K562 (cell line): ENCODE measurements at regions not wholly inside any gene's neighbourhood (a gene's known extent, or its start where the extent isn't known, plus 50 kb on each side); places are given as distances from the start of the nearest gene placed in this dataset.

Source experiments
- ATAC-seq: fragments of 200-7000 bp; cut with Tn5 transposase; 3 replicates; pipeline ENCODE4 v1.9.1; 2020; ENCODE audit warnings: moderate library complexity
- BruUV-seq: library from RNA; stranded (reverse); fragments of 400-500 nt; replicated peaks from 2 replicates; lab custom pipeline; 2021; lab: Mats Ljungman, UMichigan
- CTCF ChIA-PET: fragments of 300-600 bp; formaldehyde crosslinking; extraction: SDS; loops from one replicate; lab custom pipeline; 2021; ENCODE audit warnings: low intra/inter-chr PET ratio; lab: Yijun Ruan, JAX
- POLR2A ChIA-PET: fragments of 300-600, 350-650 bp; sonication (Branson Sonifier 250); formaldehyde crosslinking; extraction: SDS; loops from one replicate; lab custom pipeline; 2021; ENCODE audit warnings: antibody characterized with exemption, inconsistent platforms; lab: Yijun Ruan, JAX
- DNase-seq, 4 experiments: peaks; one replicate each; pipeline versions ENCODE4 v3.0.0 to v3.0.0-alpha.2; 2011 to 2018; ENCODE audit warnings: low spot score in 3 of 4, mixed read lengths in 3 of 4; ENCODE audit errors: extremely low read depth in 1 of 4
- FAIRE-seq: peaks from 2 replicates; lab custom pipeline; 2011; peaks lifted over from hg19 to GRCh38; lab: Jason Lieb, UNC
- H2AFZ ChIP-seq: 2 replicates; pipeline ENCODE4 v1.6.0; 2011; ENCODE audit warnings: low read depth, low read length, control low read depth, inconsistent platforms
- H3K27ac ChIP-seq: fragments of 200-600 bp; 3 replicates; pipeline ENCODE4 v1.8.0; 2011; ENCODE audit warnings: low read depth, mild to moderate bottlenecking, control low read depth, inconsistent platforms, low read length, moderate library complexity, mixed read lengths; ENCODE audit errors: extremely low read depth
- H3K27me3 ChIP-seq, 2 experiments: fragments of 300-600 bp in 1 of 2; 2 replicates in 1 of 2; 3 replicates in 1 of 2; pipeline versions ENCODE4 v1.6.0 to v1.8.0; 2011; ENCODE audit warnings: inconsistent platforms in 2 of 2, low read length in 2 of 2, mild to moderate bottlenecking in 1 of 2, mixed read lengths in 1 of 2, moderate library complexity in 1 of 2; ENCODE audit not compliant: control insufficient read depth in 2 of 2, insufficient read depth in 2 of 2
- H3K36me3 ChIP-seq: fragments of 300-600 bp; 3 replicates; pipeline ENCODE4 v1.8.0; 2011; ENCODE audit warnings: mild to moderate bottlenecking, low read length, inconsistent platforms; ENCODE audit not compliant: control insufficient read depth, insufficient read depth
- H3K4me1 ChIP-seq, 2 experiments: fragments of 200-600 bp in 1 of 2; replicated peaks in 1 of 2; 2 replicates in 1 of 2; 3 replicates in 1 of 2; pipeline versions ENCODE4 v1.5.1 to v1.8.0; 2011; ENCODE audit warnings: inconsistent platforms in 2 of 2, low read length in 2 of 2, mild to moderate bottlenecking in 1 of 2, mixed read lengths in 1 of 2, moderate library complexity in 1 of 2; ENCODE audit not compliant: control insufficient read depth in 2 of 2, insufficient read depth in 2 of 2
- H3K4me2 ChIP-seq: 2 replicates; pipeline ENCODE4 v1.6.1; 2011; ENCODE audit warnings: low read length, control low read depth, inconsistent platforms, mixed read lengths; ENCODE audit not compliant: insufficient read depth
- H3K4me3 ChIP-seq: fragments of 200-600 bp; sonication (generic), shearing (Covaris generic); 2 replicates; pipeline ENCODE4 v1.5.1; 2016; ENCODE audit warnings: control low read depth, inconsistent platforms
- H3K79me2 ChIP-seq: fragments of 200-600 bp; 3 replicates; pipeline ENCODE4 v1.8.0; 2011; ENCODE audit warnings: low read length, inconsistent platforms; ENCODE audit not compliant: control insufficient read depth, insufficient read depth
- H3K9ac ChIP-seq, 2 experiments: 2 replicates each; pipeline versions ENCODE4 v1.6.0 to v1.6.1; 2011; ENCODE audit warnings: low read depth in 2 of 2, low read length in 2 of 2, control low read depth in 1 of 2, inconsistent platforms in 1 of 2, mild to moderate bottlenecking in 1 of 2, mixed read lengths in 1 of 2; ENCODE audit not compliant: insufficient read depth in 1 of 2
- H3K9me1 ChIP-seq: one replicate; pipeline ENCODE4 v1.6.0; 2011; ENCODE audit warnings: inconsistent platforms, mild to moderate bottlenecking, low read length, moderate library complexity; ENCODE audit not compliant: control insufficient read depth, insufficient read depth
- H3K9me3 ChIP-seq: replicated peaks from 2 replicates; pipeline ENCODE4 v1.5.1; 2011; ENCODE audit warnings: low read depth, low read length, inconsistent platforms; ENCODE audit not compliant: control insufficient read depth, insufficient read depth
- H4K20me1 ChIP-seq: replicated peaks from 2 replicates; pipeline ENCODE4 v1.6.1; 2011; ENCODE audit warnings: low read length, inconsistent platforms, mixed read lengths; ENCODE audit not compliant: control insufficient read depth, insufficient read depth
- ARID2 ChIP-seq: fragments of 450-650 bp; IDR thresholded peaks from 2 replicates; pipeline ENCODE4 v1.6.1; 2017; ENCODE audit warnings: antibody characterized with exemption, mild to moderate bottlenecking
- ATF6 ChIP-seq: sonication (generic); formaldehyde crosslinking; IDR thresholded peaks from 2 replicates; pipeline ENCODE4 v1.4.0; 2020; ENCODE audit warnings: mild to moderate bottlenecking, missing genetic modification reagents
- FOXA1 ChIP-seq: fragments of 450-650 bp; IDR thresholded peaks from 2 replicates; pipeline ENCODE4 v1.6.1; 2016; ENCODE audit warnings: mild to moderate bottlenecking, borderline replicate concordance
- FOXM1 ChIP-seq, 2 experiments: fragments of 450-650 bp in 1 of 2; sonication (generic) in 1 of 2; formaldehyde crosslinking in 1 of 2; IDR thresholded peaks; 2 replicates each; pipeline versions ENCODE4 v1.6.1 to v1.9.0; 2017 to 2022; ENCODE audit warnings: low read depth in 2 of 2, mild to moderate bottlenecking in 2 of 2, missing genetic modification reagents in 1 of 2, moderate library complexity in 1 of 2
- LCOR ChIP-seq: sonication (generic); formaldehyde crosslinking; IDR thresholded peaks from 2 replicates; pipeline ENCODE4 v1.8.0; 2022; ENCODE audit warnings: mild to moderate bottlenecking, missing genetic modification reagents
- MCM7 ChIP-seq, 2 experiments: fragments of 450-650 bp; IDR thresholded peaks; 2 replicates each; pipeline ENCODE4 v1.6.1; 2016 to 2018
- MLLT1 ChIP-seq, 2 experiments: fragments of 450-650 bp; IDR thresholded peaks; 2 replicates each; pipeline ENCODE4 v1.6.1; 2016
- MYC ChIP-seq, 2 experiments: fragments of 250-450 bp in 1 of 2; sonication (Bioruptor Pico) in 1 of 2; IDR thresholded peaks; 2 replicates each; pipeline versions ENCODE4 v1.5.1 to v1.6.1; 2012 to 2021; ENCODE audit warnings: low read depth in 2 of 2, borderline replicate concordance in 1 of 2, improper control_type of control experiment in 1 of 2, low read length in 1 of 2, mild to moderate bottlenecking in 1 of 2, moderate library complexity in 1 of 2
- PHF21A ChIP-seq: fragments of 450-650 bp; IDR thresholded peaks from 2 replicates; pipeline ENCODE4 v1.6.1; 2017; ENCODE audit warnings: low read depth, borderline replicate concordance
- TFE3 ChIP-seq: fragments of 450-650 bp; formaldehyde crosslinking; IDR thresholded peaks from 2 replicates; pipeline ENCODE4 v1.4.0; 2020; ENCODE audit warnings: mild to moderate bottlenecking, mixed read lengths
- ZHX1 ChIP-seq: fragments of 150-350 bp; conservative IDR thresholded peaks from 2 replicates; pipeline ENCODE4 v1.6.1; 2014; ENCODE audit warnings: low read length
- ZNF274 ChIP-seq: IDR thresholded peaks from 2 replicates; pipeline ENCODE4 v1.6.1; 2011; ENCODE audit warnings: low read depth, mild to moderate bottlenecking, low read length, moderate library complexity, borderline replicate concordance
- WGBS: fragments of 100-300 bp; shearing (Covaris generic); methylation state at CpG from one replicate; pipeline ENCODE4 v1.1.6; 2016; ENCODE audit warnings: low coverage, mixed read lengths; ENCODE audit not compliant: insufficient coverage; ENCODE audit errors: missing lambda C conversion rate; 5-methylcytosine and 5-hydroxymethylcytosine counted together
- in situ Hi-C: fragments of 300-500 bp; cut with MboI; formaldehyde crosslinking; loops from 4 replicates; pipeline ENCODE4 v1.15.0; 2018; ENCODE audit warnings: inconsistent platforms, mixed read lengths
- intact Hi-C: fragments of 100-400 bp; cut with micrococcal nuclease; formaldehyde crosslinking; loops from 2 replicates; pipeline ENCODE4 v1.14.2; 2022

- POLR2A ChIA-PET: no interaction called here
- no peak for DNase-seq
- 0% methylated on average over 4 of the region's 4 CpGs for WGBS
- TF ChIP-seq ATF6 (CRISPR knock-in tag) (no peak), ZNF274 (no peak), MCM7 (IDR thresholded peaks at IDR 0.05) (no peak), TFE3 (CRISPR knock-in tag) (no peak), PHF21A (no peak), ARID2 (no peak), FOXM1 (IDR thresholded peaks at IDR 0.05; ENCODE audit: low read depth) (no peak), FOXM1 (CRISPR knock-in tag; IDR thresholded peaks at IDR 0.05; ENCODE audit: low read depth) (no peak), ZHX1 (no peak), FOXA1 (no peak), MYC (IDR thresholded peaks at IDR 0.05; ENCODE audit: low read depth, low read length) (no peak), MYC (CRISPR knock-in tag; IDR thresholded peaks at IDR 0.05; ENCODE audit: borderline replicate concordance, low read depth) (no peak), MLLT1 (IDR thresholded peaks at IDR 0.05) (no peak), LCOR (CRISPR knock-in tag) (no peak)
These were observed 349.7 kb upstream of the MBL2 start for GRCh38 chr10:53122281-53122680.

More at GRCh38 chr10:53122281-53122680, 349.7 kb upstream of the MBL2 start:
- no peak overlapping the region for H3K9ac ChIP-seq
- no peaks in the 10 kb centered on the region; the same call in 1 of the 2 replicates for H3K9me3 ChIP-seq
- no peaks in the 10 kb centered on the region for H3K9me1 ChIP-seq
- intact Hi-C loops (no loop called here), in situ Hi-C loops (no loop called here)
- H4K20me1 ChIP-seq: no peaks in the 10 kb centered on the region
- H3K4me2 ChIP-seq: no peak overlapping the region
- no peak overlapping the region for H3K4me3 ChIP-seq
- ATAC-seq (no peak), FAIRE-seq (no peak)
- no TSS peak for BruUV-seq
- H3K27me3 ChIP-seq: no peaks in the 10 kb centered on the region
- no peaks in the 10 kb centered on the region for H3K36me3 ChIP-seq
- CTCF ChIA-PET: no interaction called here
- no peaks in the 10 kb centered on the region for H3K79me2 ChIP-seq
- no peak overlapping the region for H3K27ac ChIP-seq
- no peak overlapping the region for H2AFZ ChIP-seq
- no peaks in the 10 kb centered on the region for H3K4me1 ChIP-seq
